GM12891 (cell line): ENCODE measurements at regions not wholly inside any gene's neighbourhood (a gene's known extent, or its start where the extent isn't known, plus 50 kb on each side); places are given as distances from the start of the nearest gene placed in this dataset.

Experiments used
- PAX5 ChIP-seq: IDR thresholded peaks from 2 replicates; pipeline ENCODE4 v1.6.1; 2011; ENCODE audit warnings: low read length, moderate library complexity, mild to moderate bottlenecking; ENCODE audit not compliant: insufficient read depth, severe bottlenecking
- POLR2A ChIP-seq: IDR thresholded peaks from 2 replicates; pipeline ENCODE4 v1.6.1; 2011; ENCODE audit warnings: low read depth, low read length, control low read depth
- POLR2AphosphoS5 ChIP-seq: IDR thresholded peaks from 2 replicates; pipeline ENCODE4 v1.6.1; 2011; ENCODE audit warnings: low read depth, low read length, control low read depth
- POU2F2 ChIP-seq: IDR thresholded peaks from 2 replicates; pipeline ENCODE4 v1.6.1; 2011; ENCODE audit warnings: low read depth, mild to moderate bottlenecking, control low read depth, low read length, moderate library complexity
- SPI1 ChIP-seq: IDR thresholded peaks from 2 replicates; pipeline ENCODE4 v1.6.1; 2011; ENCODE audit warnings: low read depth, low read length, control low read depth
- TAF1 ChIP-seq: IDR thresholded peaks from 2 replicates; pipeline ENCODE4 v1.6.1; 2011; ENCODE audit warnings: low read depth, low read length, control low read depth

DNA sequence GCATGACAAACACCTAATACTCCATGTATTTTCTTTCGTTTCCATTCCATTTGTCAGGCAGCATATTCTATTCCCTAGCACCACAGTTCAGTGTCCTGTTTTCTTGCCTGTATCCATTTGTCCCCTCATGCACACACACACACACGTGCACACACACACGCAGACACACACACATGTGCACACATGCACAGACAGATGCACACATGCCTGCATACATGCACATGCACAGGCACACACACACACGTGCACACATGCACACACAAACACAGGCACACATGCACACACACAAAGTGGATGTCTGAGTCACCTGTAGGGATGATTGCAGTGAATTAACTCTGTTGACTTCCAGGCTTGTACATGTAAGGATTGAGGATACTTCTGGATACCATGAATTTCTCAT, 226.7 kb upstream of the SYNDIG1 start:
- TF ChIP-seq POLR2A (no peak), TAF1 (no peak), POLR2AphosphoS5 (no peak), PAX5 (no peak), POU2F2 (no peak), SPI1 (no peak)
